ENCODE measurements at regions not wholly inside any gene's neighbourhood (a gene's known extent, or its start where the extent isn't known, plus 50 kb on each side); places are given as distances from the start of the nearest gene placed in this dataset. TPM values are rescaled to one million over a fixed set of nuclear protein-coding genes. Genes with fewer than 3 reads are reported as not detected.

- DNase-seq (ENCODE audit: low read depth): no peak
- no peak for TF ChIP-seq CTCF (IDR thresholded peaks at IDR 0.05; ENCODE audit: insufficient read depth, low read depth, low read length)
- H3K4me3 ChIP-seq (ENCODE audit: low read depth, low read length): no peak overlapping the region
These were observed 222.2 kb upstream of the RBMY1B start for GRCh38 chrY:21288908-21289307.

DNA sequence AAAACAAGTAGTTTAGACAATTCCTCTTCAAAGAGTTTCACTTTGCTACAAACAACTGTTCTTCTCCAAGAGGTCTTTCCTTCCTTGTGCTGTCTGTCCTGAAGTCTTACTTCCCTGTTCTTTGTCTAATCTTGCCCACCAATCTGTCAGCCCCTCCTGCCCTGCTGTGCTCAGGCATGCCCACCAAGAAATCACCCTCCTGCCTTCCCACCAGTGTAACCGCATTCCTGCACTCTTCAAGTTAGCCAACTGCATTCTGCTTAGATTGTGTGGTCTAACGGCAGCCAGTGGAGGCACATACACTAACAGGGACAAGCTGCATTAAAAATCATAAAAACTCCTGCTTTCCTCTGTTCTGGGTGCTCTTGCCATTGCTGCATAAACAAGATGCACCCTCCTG lies 215.9 kb upstream of the RBMY1B start:
- DNase-seq (ENCODE audit: low read depth): no peak

DNA sequence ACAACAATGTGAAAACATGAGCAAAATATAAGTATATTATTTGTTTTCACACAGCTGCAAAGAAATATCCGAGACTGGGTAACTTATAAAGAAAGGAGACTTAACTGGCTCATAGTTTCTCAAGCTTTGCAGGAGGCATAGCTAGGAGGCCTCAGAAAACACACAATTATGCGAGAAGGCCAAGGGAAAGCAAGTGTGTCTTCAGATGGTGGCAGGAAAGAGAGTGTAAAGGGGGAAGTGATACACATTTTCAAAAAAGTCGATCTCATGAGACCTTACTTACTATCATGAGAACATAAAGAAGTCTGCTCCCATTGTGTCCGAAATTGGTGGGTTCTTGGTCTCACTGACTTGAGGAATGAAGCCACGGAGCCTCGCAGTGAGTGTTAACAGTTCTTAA lies 208.9 kb upstream of the RBMY1B start:
- TF ChIP-seq CTCF (IDR thresholded peaks at IDR 0.05; ENCODE audit: insufficient read depth, low read depth, low read length): no peak
- H3K4me3 ChIP-seq (ENCODE audit: low read depth, low read length): no peak overlapping the region
- no peak for DNase-seq (ENCODE audit: low read depth)

More for the DNA sequence above, 215.9 kb upstream of the RBMY1B start:
- no peak overlapping the region for H3K4me3 ChIP-seq (ENCODE audit: low read depth, low read length)
- no peak for TF ChIP-seq CTCF (IDR thresholded peaks at IDR 0.05; ENCODE audit: insufficient read depth, low read depth, low read length)

DNA sequence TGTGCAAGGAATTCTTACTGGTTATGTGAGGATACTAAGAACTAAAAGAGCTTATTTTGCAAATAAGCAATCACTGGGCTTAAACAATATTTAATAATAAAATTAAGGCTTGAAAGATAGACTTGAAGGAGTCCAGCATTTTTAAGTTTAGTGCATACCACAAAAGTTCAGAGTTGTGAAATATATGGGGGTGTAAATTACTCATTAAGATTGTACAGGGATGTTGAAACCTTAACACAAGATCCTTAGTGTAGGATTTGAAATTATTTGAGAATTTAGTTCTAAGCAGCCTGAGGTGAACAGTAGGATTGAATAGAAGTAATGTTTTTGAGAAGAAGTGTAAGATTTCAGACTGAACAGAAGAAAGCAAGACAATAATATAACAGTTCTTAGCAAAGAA lies 195.8 kb upstream of the RBMY1B start:
- no peak overlapping the region for H3K4me3 ChIP-seq (ENCODE audit: low read depth, low read length)
- no peak for TF ChIP-seq CTCF (IDR thresholded peaks at IDR 0.05; ENCODE audit: insufficient read depth, low read depth, low read length)
- no peak for DNase-seq (ENCODE audit: low read depth)

Small RNAs in the stretch of these regions (small RNA-seq; reads per million reads assigned to genes)
- gene TMEM167AP1: not detected

All from fibroblast of villous mesenchyme (primary cell).